ENCODE measurements at regions not wholly inside any gene's neighbourhood (a gene's known extent, or its start where the extent isn't known, plus 50 kb on each side); places are given as distances from the start of the nearest gene placed in this dataset.

GRCh38 chr2:220937245-220937644 lies 634.9 kb downstream of the EPHA4 start:
- H3F3A ChIP-seq (ENCODE audit: control insufficient read depth, insufficient read depth), result no peaks in the 10 kb centered on the region
- H3K36me3 ChIP-seq (ENCODE audit: control insufficient read depth, low read length), result no peaks in the 10 kb centered on the region
- H3K4me2 ChIP-seq (ENCODE audit: low read length), result no peak overlapping the region
- no peaks in the 10 kb centered on the region for H4K20me1 ChIP-seq (ENCODE audit: control insufficient read depth, insufficient read depth, low read depth, low read length)
- no peak overlapping the region for H3K4me3 ChIP-seq (ENCODE audit: low read length)
- TF ChIP-seq EZH2phosphoT487 (IDR thresholded peaks at IDR 0.05; ENCODE audit: borderline replicate concordance, low read length), result no peak
- TF ChIP-seq, protein P1, sequence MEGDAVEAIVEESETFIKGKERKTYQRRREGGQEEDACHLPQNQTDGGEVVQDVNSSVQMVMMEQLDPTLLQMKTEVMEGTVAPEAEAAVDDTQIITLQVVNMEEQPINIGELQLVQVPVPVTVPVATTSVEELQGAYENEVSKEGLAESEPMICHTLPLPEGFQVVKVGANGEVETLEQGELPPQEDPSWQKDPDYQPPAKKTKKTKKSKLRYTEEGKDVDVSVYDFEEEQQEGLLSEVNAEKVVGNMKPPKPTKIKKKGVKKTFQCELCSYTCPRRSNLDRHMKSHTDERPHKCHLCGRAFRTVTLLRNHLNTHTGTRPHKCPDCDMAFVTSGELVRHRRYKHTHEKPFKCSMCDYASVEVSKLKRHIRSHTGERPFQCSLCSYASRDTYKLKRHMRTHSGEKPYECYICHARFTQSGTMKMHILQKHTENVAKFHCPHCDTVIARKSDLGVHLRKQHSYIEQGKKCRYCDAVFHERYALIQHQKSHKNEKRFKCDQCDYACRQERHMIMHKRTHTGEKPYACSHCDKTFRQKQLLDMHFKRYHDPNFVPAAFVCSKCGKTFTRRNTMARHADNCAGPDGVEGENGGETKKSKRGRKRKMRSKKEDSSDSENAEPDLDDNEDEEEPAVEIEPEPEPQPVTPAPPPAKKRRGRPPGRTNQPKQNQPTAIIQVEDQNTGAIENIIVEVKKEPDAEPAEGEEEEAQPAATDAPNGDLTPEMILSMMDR (IDR thresholded peaks at IDR 0.05; ENCODE audit: low read depth, low read length, poor library complexity, severe bottlenecking), result no peak
- no peaks in the 10 kb centered on the region for H3K79me2 ChIP-seq (ENCODE audit: control insufficient read depth, low read length)
- no peaks in the 10 kb centered on the region for H3K9me2 ChIP-seq (replicated peaks; ENCODE audit: control insufficient read depth, low read length)
- no peaks in the 10 kb centered on the region for H3K27me3 ChIP-seq (ENCODE audit: control insufficient read depth, low read length)
- no peaks in the 10 kb centered on the region for H3K9me3 ChIP-seq (ENCODE audit: control insufficient read depth, insufficient read depth, low read length)
- no peaks in the 10 kb centered on the region for H3K4me1 ChIP-seq (ENCODE audit: control insufficient read depth, low read length)
- H3K27ac ChIP-seq (ENCODE audit: low read depth, low read length), result no peak overlapping the region

DNA sequence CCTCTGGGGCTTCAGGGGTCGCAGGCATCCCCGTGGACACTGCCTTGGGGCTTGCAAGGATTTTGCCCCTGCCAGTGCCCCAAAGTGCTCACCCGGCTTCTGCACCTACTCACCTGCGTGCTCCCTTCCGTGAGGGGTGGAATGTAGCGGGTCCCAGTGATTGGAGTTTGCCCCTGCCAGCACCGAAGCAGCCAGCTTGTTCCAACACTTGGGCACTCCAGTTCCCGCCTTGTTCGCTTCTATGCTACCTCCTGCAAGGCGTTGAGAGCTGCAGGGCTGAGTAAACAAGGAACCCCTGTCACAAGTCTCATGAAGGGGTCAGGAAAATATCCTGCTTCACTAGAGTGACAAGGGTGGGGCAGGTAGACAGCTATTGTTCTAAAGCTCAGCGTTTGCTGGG lies 631.5 kb downstream of the EPHA4 start:
- Histone ChIP-seq H3K27me3 (ENCODE audit: control insufficient read depth, low read length) (no peaks in the 10 kb centered on the region), H3K4me1 (ENCODE audit: control insufficient read depth, low read length) (no peaks in the 10 kb centered on the region), H3K79me2 (ENCODE audit: control insufficient read depth, low read length) (no peaks in the 10 kb centered on the region), H4K20me1 (ENCODE audit: control insufficient read depth, insufficient read depth, low read depth, low read length) (no peaks in the 10 kb centered on the region), H3K27ac (ENCODE audit: low read depth, low read length) (no peak overlapping the region), H3K9me2 (replicated peaks; ENCODE audit: control insufficient read depth, low read length) (no peaks in the 10 kb centered on the region), H3F3A (ENCODE audit: control insufficient read depth, insufficient read depth) (no peaks in the 10 kb centered on the region), H3K4me3 (ENCODE audit: low read length) (no peak overlapping the region), H3K36me3 (ENCODE audit: control insufficient read depth, low read length) (no peaks in the 10 kb centered on the region), H3K9me3 (ENCODE audit: control insufficient read depth, insufficient read depth, low read length) (no peaks in the 10 kb centered on the region), H3K4me2 (ENCODE audit: low read length) (no peak overlapping the region)
- no peak for TF ChIP-seq EZH2phosphoT487 (IDR thresholded peaks at IDR 0.05; ENCODE audit: borderline replicate concordance, low read length)
- TF ChIP-seq, protein P1 (IDR thresholded peaks at IDR 0.05; ENCODE audit: low read depth, low read length, poor library complexity, severe bottlenecking), result no peak

DNA sequence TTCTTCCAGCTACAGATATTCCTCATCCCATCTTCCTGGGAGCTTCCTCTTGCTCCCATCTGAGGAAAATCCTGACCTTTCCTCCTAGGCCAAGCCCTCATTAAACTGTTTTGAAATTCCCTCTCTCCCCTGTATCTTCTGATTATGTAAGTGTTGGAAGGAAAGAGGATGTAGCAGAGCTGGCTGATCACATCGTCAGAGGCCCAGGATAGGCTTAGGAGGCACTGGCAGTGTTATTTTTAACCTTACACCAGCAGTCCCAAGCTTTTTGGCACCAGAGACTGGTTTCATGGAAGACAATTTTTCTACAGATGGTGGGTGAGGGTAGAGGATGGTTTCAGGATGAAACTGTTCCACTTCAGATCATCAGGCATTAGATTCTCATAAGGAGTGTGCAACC lies 630.4 kb downstream of the EPHA4 start:
- Histone ChIP-seq H3K27ac (ENCODE audit: low read depth, low read length) (no peak overlapping the region), H3K4me1 (ENCODE audit: control insufficient read depth, low read length) (no peaks in the 10 kb centered on the region), H3K9me2 (replicated peaks; ENCODE audit: control insufficient read depth, low read length) (no peaks in the 10 kb centered on the region), H3K4me3 (ENCODE audit: low read length) (no peak overlapping the region), H3K36me3 (ENCODE audit: control insufficient read depth, low read length) (no peaks in the 10 kb centered on the region), H3F3A (ENCODE audit: control insufficient read depth, insufficient read depth) (no peaks in the 10 kb centered on the region), H3K27me3 (ENCODE audit: control insufficient read depth, low read length) (no peaks in the 10 kb centered on the region), H4K20me1 (ENCODE audit: control insufficient read depth, insufficient read depth, low read depth, low read length) (no peaks in the 10 kb centered on the region), H3K79me2 (ENCODE audit: control insufficient read depth, low read length) (no peaks in the 10 kb centered on the region), H3K9me3 (ENCODE audit: control insufficient read depth, insufficient read depth, low read length) (no peaks in the 10 kb centered on the region), H3K4me2 (ENCODE audit: low read length) (no peak overlapping the region)
- TF ChIP-seq, protein P1 (IDR thresholded peaks at IDR 0.05; ENCODE audit: low read depth, low read length, poor library complexity, severe bottlenecking), result no peak
- no peak for TF ChIP-seq EZH2phosphoT487 (IDR thresholded peaks at IDR 0.05; ENCODE audit: borderline replicate concordance, low read length)

GRCh38 chr2:220946552-220946951 lies 625.6 kb downstream of the EPHA4 start:
- Histone ChIP-seq H3K4me1 (ENCODE audit: control insufficient read depth, low read length) (no peaks in the 10 kb centered on the region), H3K27ac (ENCODE audit: low read depth, low read length) (no peak overlapping the region), H3K36me3 (ENCODE audit: control insufficient read depth, low read length) (no peaks in the 10 kb centered on the region), H3F3A (ENCODE audit: control insufficient read depth, insufficient read depth) (no peaks in the 10 kb centered on the region), H3K9me2 (replicated peaks; ENCODE audit: control insufficient read depth, low read length) (no peaks in the 10 kb centered on the region), H3K4me3 (ENCODE audit: low read length) (no peak overlapping the region), H3K79me2 (ENCODE audit: control insufficient read depth, low read length) (no peaks in the 10 kb centered on the region), H4K20me1 (ENCODE audit: control insufficient read depth, insufficient read depth, low read depth, low read length) (no peaks in the 10 kb centered on the region), H3K4me2 (ENCODE audit: low read length) (no peak overlapping the region), H3K27me3 (ENCODE audit: control insufficient read depth, low read length) (no peaks in the 10 kb centered on the region), H3K9me3 (ENCODE audit: control insufficient read depth, insufficient read depth, low read length) (no peaks in the 10 kb centered on the region)
- TF ChIP-seq EZH2phosphoT487 (IDR thresholded peaks at IDR 0.05; ENCODE audit: borderline replicate concordance, low read length), result no peak
- TF ChIP-seq, protein P1 (IDR thresholded peaks at IDR 0.05; ENCODE audit: low read depth, low read length, poor library complexity, severe bottlenecking), result no peak
